Endodermal cell (in vitro differentiated cells): ENCODE measurements at regions not wholly inside any gene's neighbourhood (a gene's known extent, or its start where the extent isn't known, plus 50 kb on each side); places are given as distances from the start of the nearest gene placed in this dataset.

ENCODE experiments used
- DNase-seq: peaks from one replicate; pipeline ENCODE4 v3.0.0-alpha.2; 2017
- H3K27ac ChIP-seq: 2 replicates; pipeline ENCODE4 v1.5.1; 2013; ENCODE audit warnings: mild to moderate bottlenecking, low read depth, low read length, moderate library complexity
- H3K27me3 ChIP-seq: 2 replicates; pipeline ENCODE4 v1.6.1; 2013; ENCODE audit warnings: mild to moderate bottlenecking, low read length, moderate library complexity; ENCODE audit not compliant: insufficient read depth, control insufficient read depth, poor library complexity, severe bottlenecking
- H3K36me3 ChIP-seq: 2 replicates; pipeline ENCODE4 v1.7.0; 2013; ENCODE audit warnings: mild to moderate bottlenecking, low read length, moderate library complexity; ENCODE audit not compliant: control insufficient read depth, insufficient read depth
- H3K4me1 ChIP-seq: one replicate; pipeline ENCODE4 v1.7.0; 2013; ENCODE audit warnings: low read length; ENCODE audit not compliant: control insufficient read depth, insufficient read depth
- H3K4me3 ChIP-seq: 2 replicates; pipeline ENCODE4 v1.5.1; 2013; ENCODE audit warnings: mild to moderate bottlenecking, low read length, moderate library complexity
- H3K9ac ChIP-seq: 2 replicates; pipeline ENCODE4 v1.6.1; 2013; ENCODE audit warnings: mild to moderate bottlenecking, low read length, moderate library complexity; ENCODE audit not compliant: poor library complexity, severe bottlenecking; ENCODE audit errors: extremely low read depth
- H3K9me3 ChIP-seq: 2 replicates; pipeline ENCODE4 v1.6.1; 2013; ENCODE audit warnings: mild to moderate bottlenecking, low read length, moderate library complexity; ENCODE audit not compliant: control insufficient read depth
- H3K27ac Mint-ChIP-seq: 2 replicates; pipeline ENCODE4 v1.8.0; 2020; ENCODE audit warnings: mixed read lengths
- H3K27me3 Mint-ChIP-seq: 2 replicates; pipeline ENCODE4 v1.8.0; 2021; ENCODE audit warnings: mild to moderate bottlenecking, mixed read lengths; ENCODE audit not compliant: insufficient read depth
- H3K36me3 Mint-ChIP-seq: 2 replicates; pipeline ENCODE4 v1.8.0; 2020; ENCODE audit warnings: low read depth, mixed read lengths
- H3K4me1 Mint-ChIP-seq: 2 replicates; pipeline ENCODE4 v1.8.0; 2020; ENCODE audit warnings: mixed read lengths
- H3K4me3 Mint-ChIP-seq: 2 replicates; pipeline ENCODE4 v1.8.0; 2020; ENCODE audit warnings: mild to moderate bottlenecking, moderate library complexity, mixed read lengths
- H3K9me3 Mint-ChIP-seq: 2 replicates; pipeline ENCODE4 v1.8.0; 2020; ENCODE audit warnings: mild to moderate bottlenecking, mixed read lengths
- CTCF ChIP-seq: fragments of 200-600 bp; sonication (generic); conservative IDR thresholded peaks from 2 replicates; pipeline ENCODE4 v1.5.0; 2021; ENCODE audit warnings: antibody characterized with exemption, mild to moderate bottlenecking
- WGBS, 2 experiments: methylation state at CpG; one replicate each; pipeline versions ENCODE4 v1.1.5 to v1.1.7; 2013; ENCODE audit warnings: missing lambda C conversion rate in 2 of 2, mixed read lengths in 1 of 2; ENCODE audit not compliant: insufficient coverage in 1 of 2, insufficient read length in 1 of 2; 5-methylcytosine and 5-hydroxymethylcytosine counted together

DNA sequence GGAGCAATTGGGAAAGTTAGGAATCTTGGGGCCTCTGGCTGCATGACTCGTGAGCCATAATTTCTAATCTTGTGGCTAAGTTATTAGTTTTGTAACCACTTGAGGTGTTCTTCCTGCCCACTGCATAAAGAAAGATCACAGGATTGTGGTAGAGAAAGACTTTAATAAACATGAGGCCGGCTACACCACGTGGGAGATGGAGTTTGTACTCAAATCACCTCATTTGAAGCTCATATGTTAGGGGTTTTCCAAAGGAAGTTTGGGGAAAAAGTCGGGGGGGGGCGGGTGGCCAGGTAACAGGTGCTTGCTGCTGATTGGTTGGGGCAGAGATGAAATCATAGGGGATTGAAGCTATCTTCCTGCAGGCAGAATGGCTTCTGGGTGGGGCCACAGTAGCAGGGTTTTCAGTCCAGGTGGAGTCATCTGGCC is 287.8 kb downstream of the ZNF674 start:
- Mint-ChIP-seq H3K36me3 (no peaks in the 10 kb centered on the region), H3K27ac (no peak overlapping the region), H3K27me3 (peaks cover 4% of the 10 kb centered on the region), H3K4me3 (no peak overlapping the region), H3K4me1 (peaks cover 18% of the 10 kb centered on the region), H3K9me3 (peaks cover 69% of the 10 kb centered on the region)
- Histone ChIP-seq H3K4me3 (no peak overlapping the region), H3K27me3 (no peaks in the 10 kb centered on the region), H3K36me3 (no peaks in the 10 kb centered on the region), H3K4me1 (no peaks in the 10 kb centered on the region), H3K9me3 (no peaks in the 10 kb centered on the region), H3K27ac (no peak overlapping the region), H3K9ac (no peak overlapping the region)
- no peak for DNase-seq
- WGBS, 2 experiments, result 88% methylated on average over 4 of the region's 5 CpGs; no CpG with 5 or more reads in 1 of the 2 experiments
- TF ChIP-seq CTCF, result no peak

DNA sequence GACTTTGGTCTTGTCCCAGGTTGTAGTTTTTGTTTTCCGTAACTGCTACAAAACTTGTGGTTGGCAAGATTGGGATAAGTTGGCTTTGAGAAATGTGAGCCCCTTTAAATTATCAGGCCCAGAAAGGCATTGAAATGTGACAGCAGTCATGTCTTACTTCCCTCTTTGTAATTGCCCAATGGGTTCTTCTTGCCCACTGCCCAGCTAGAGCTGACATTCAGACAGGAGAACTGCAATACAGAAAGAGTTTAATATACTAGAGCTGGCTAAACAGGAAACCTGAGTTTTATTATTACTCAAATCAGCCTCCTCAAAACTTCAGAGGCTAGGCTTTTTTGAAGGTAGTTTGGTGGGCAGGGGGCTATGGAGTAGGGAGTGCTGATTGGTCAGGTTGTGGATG is 288.3 kb downstream of the ZNF674 start:
- Histone ChIP-seq H3K4me1 (no peaks in the 10 kb centered on the region), H3K36me3 (no peaks in the 10 kb centered on the region), H3K4me3 (no peak overlapping the region), H3K9me3 (no peaks in the 10 kb centered on the region), H3K9ac (no peak overlapping the region), H3K27me3 (no peaks in the 10 kb centered on the region), H3K27ac (no peak overlapping the region)
- WGBS, 2 experiments, result 94% methylated on average over 1 of the region's 1 CpG; no CpG with 5 or more reads in 1 of the 2 experiments
- H3K4me3 Mint-ChIP-seq, result no peak overlapping the region
- H3K27ac Mint-ChIP-seq, result no peak overlapping the region
- no peak for DNase-seq
- H3K27me3 Mint-ChIP-seq, result peaks cover 4% of the 10 kb centered on the region
- H3K36me3 Mint-ChIP-seq, result no peaks in the 10 kb centered on the region
- peaks cover 18% of the 10 kb centered on the region for H3K4me1 Mint-ChIP-seq
- no peak for TF ChIP-seq CTCF
- peaks cover 69% of the 10 kb centered on the region for H3K9me3 Mint-ChIP-seq

- H3K27me3 Mint-ChIP-seq, result peaks cover 4% of the 10 kb centered on the region
- no peak for TF ChIP-seq CTCF
- no peaks in the 10 kb centered on the region for H3K36me3 Mint-ChIP-seq
- no peaks in the 10 kb centered on the region for H3K27me3 ChIP-seq
- no peak for DNase-seq
- H3K4me1 Mint-ChIP-seq, result peaks cover 15% of the 10 kb centered on the region
- no peaks in the 10 kb centered on the region for H3K36me3 ChIP-seq
- H3K4me1 ChIP-seq, result no peaks in the 10 kb centered on the region
- no peak overlapping the region for H3K27ac ChIP-seq
- no peaks in the 10 kb centered on the region for H3K9me3 ChIP-seq
- no peak overlapping the region for H3K4me3 Mint-ChIP-seq
- no peak overlapping the region for H3K27ac Mint-ChIP-seq
- no peak overlapping the region for H3K9ac ChIP-seq
- no peak overlapping the region for H3K4me3 ChIP-seq
- no CpG with 5 or more reads among the region's 1 CpG for WGBS, 2 experiments
- H3K9me3 Mint-ChIP-seq, result peaks cover 62% of the 10 kb centered on the region
Measured at GRCh38 chrX:46255046-46255445, 290.2 kb downstream of the ZNF674 start.
